GM19397 (cell line): ENCODE measurements at regions not wholly inside any gene's neighbourhood (a gene's known extent, or its start where the extent isn't known, plus 50 kb on each side); places are given as distances from the start of the nearest gene placed in this dataset.

Source experiments
- ATAC-seq: cut with Tn5 transposase; IDR thresholded peaks from one replicate; pipeline ENCODE4 v1.9.1; 2021; ENCODE audit warnings: mild to moderate bottlenecking, moderate library complexity; ENCODE audit not compliant: unreplicated experiment

- no peak for ATAC-seq
These were observed 78.1 kb upstream of the CSF3R start for GRCh38 chr1:36560621-36561360.

GRCh38 chr1:36560177-36560576 is 77.5 kb upstream of the CSF3R start:
- no peak for ATAC-seq

- no peak for ATAC-seq
These were observed 76.3 kb upstream of the CSF3R start for GRCh38 chr1:36559061-36559460.

GRCh38 chr1:36557041-36558000 is 74.6 kb upstream of the CSF3R start:
- ATAC-seq = no peak

- ATAC-seq = no peak
These were observed 72.3 kb upstream of the CSF3R start for GRCh38 chr1:36555041-36555440.

- no peak for ATAC-seq
These were observed 71.6 kb upstream of the CSF3R start for GRCh38 chr1:36554323-36554628.

- no peak for ATAC-seq
These were observed 71.0 kb upstream of the CSF3R start for GRCh38 chr1:36553591-36554322.

- ATAC-seq = no peak
These were observed 60.3 kb upstream of the CSF3R start for GRCh38 chr1:36542962-36543515.

GRCh38 chr1:36542024-36542961 is 59.6 kb upstream of the CSF3R start:
- no peak for ATAC-seq

- ATAC-seq = no peak
These were observed 57.3 kb upstream of the CSF3R start for GRCh38 chr1:36540056-36540455.

GRCh38 chr1:36539526-36539925 is 56.8 kb upstream of the CSF3R start:
- no peak for ATAC-seq

GRCh38 chr1:36537991-36538390 is 55.3 kb upstream of the CSF3R start:
- no peak for ATAC-seq

GRCh38 chr1:36537190-36537768 is 54.6 kb upstream of the CSF3R start:
- ATAC-seq = no peak

GRCh38 chr1:36536727-36537126 is 54.0 kb upstream of the CSF3R start:
- ATAC-seq = no peak

GRCh38 chr1:36534711-36535412 is 52.1 kb upstream of the CSF3R start:
- ATAC-seq = no peak

- no peak for ATAC-seq
These were observed 51.2 kb upstream of the CSF3R start for GRCh38 chr1:36533897-36534296.

GRCh38 chr1:36532810-36533401 is 50.2 kb upstream of the CSF3R start:
- ATAC-seq = no peak
